WTC11 (cell line): ENCODE measurements at regions not wholly inside any gene's neighbourhood (a gene's known extent, or its start where the extent isn't known, plus 50 kb on each side); places are given as distances from the start of the nearest gene placed in this dataset.

Experiments used
- ATAC-seq: fragments of 200-7000 bp; cut with Tn5 transposase; 2 replicates; pipeline ENCODE4 v1.10.0; 2021; ENCODE audit warnings: mild to moderate bottlenecking, moderate library complexity
- CTCF ChIA-PET: fragments of 300-600 bp; sonication (Branson Sonifier 250); formaldehyde crosslinking; loops from one replicate; lab custom pipeline; 2021; ENCODE audit warnings: antibody characterized with exemption; lab: Charles Lee
- POLR2A ChIA-PET: fragments of 350-600 bp; sonication (Branson Sonifier 250); formaldehyde crosslinking; loops from one replicate; lab custom pipeline; 2021; ENCODE audit warnings: antibody characterized with exemption; lab: Charles Lee
- DNase-seq: peaks from one replicate; pipeline ENCODE4 v3.0.0; 2021; ENCODE audit warnings: low spot score
- H3K27ac Mint-ChIP-seq: 2 replicates; pipeline ENCODE4 v1.8.0; 2021; ENCODE audit warnings: mixed read lengths
- H3K27me3 Mint-ChIP-seq: 2 replicates; pipeline ENCODE4 v1.8.0; 2021; ENCODE audit warnings: low read depth, mild to moderate bottlenecking, moderate library complexity, mixed read lengths
- H3K36me3 Mint-ChIP-seq: 2 replicates; pipeline ENCODE4 v1.8.0; 2021; ENCODE audit warnings: mixed read lengths
- H3K4me1 Mint-ChIP-seq: 2 replicates; pipeline ENCODE4 v1.8.0; 2022; ENCODE audit warnings: mixed read lengths
- H3K4me3 Mint-ChIP-seq: 2 replicates; pipeline ENCODE4 v1.8.0; 2021; ENCODE audit warnings: mild to moderate bottlenecking, moderate library complexity, mixed read lengths
- H3K9me3 Mint-ChIP-seq: 2 replicates; pipeline ENCODE4 v1.8.0; 2021; ENCODE audit warnings: mixed read lengths
- ATF3 ChIP-seq: sonication (generic); formaldehyde crosslinking; conservative IDR thresholded peaks from 2 replicates; pipeline ENCODE4 v1.8.1; 2022; ENCODE audit warnings: mild to moderate bottlenecking, missing genetic modification reagents
- ATF6 ChIP-seq: sonication (generic); formaldehyde crosslinking; IDR thresholded peaks from 2 replicates; pipeline ENCODE4 v1.8.1; 2023; ENCODE audit warnings: mild to moderate bottlenecking, missing genetic modification reagents
- E2F4 ChIP-seq: sonication (generic); formaldehyde crosslinking; IDR thresholded peaks from 2 replicates; pipeline ENCODE4 v1.8.1; 2022; ENCODE audit warnings: low read depth, mild to moderate bottlenecking, moderate library complexity, missing genetic modification reagents, borderline replicate concordance
- IRF1 ChIP-seq: sonication (generic); formaldehyde crosslinking; IDR thresholded peaks from 2 replicates; pipeline ENCODE4 v1.8.0; 2023; ENCODE audit warnings: missing genetic modification reagents
- IRF2 ChIP-seq: sonication (generic); formaldehyde crosslinking; IDR thresholded peaks from 2 replicates; pipeline ENCODE4 v1.8.0; 2022; ENCODE audit warnings: low read depth, missing genetic modification reagents, borderline replicate concordance
- JAZF1 ChIP-seq: fragments of 250-450 bp; sonication (Bioruptor Pico); IDR thresholded peaks from 2 replicates; pipeline ENCODE4 v1.9.0; 2021; ENCODE audit warnings: moderate library complexity, mild to moderate bottlenecking, inconsistent platforms
- KAT7 ChIP-seq: sonication (generic); formaldehyde crosslinking; IDR thresholded peaks from 2 replicates; pipeline ENCODE4 v1.8.1; 2023; ENCODE audit warnings: missing genetic modification reagents, mild to moderate bottlenecking, borderline replicate concordance
- MXD4 ChIP-seq: fragments of 250-450 bp; sonication (Bioruptor Pico); IDR thresholded peaks from 2 replicates; pipeline ENCODE4 v1.8.0; 2021; ENCODE audit warnings: mild to moderate bottlenecking, moderate library complexity, borderline replicate concordance
- MYBL2 ChIP-seq: sonication (generic); formaldehyde crosslinking; IDR thresholded peaks from 2 replicates; pipeline ENCODE4 v1.8.1; 2023; ENCODE audit warnings: mild to moderate bottlenecking, moderate library complexity, missing genetic modification reagents
- NFATC4 ChIP-seq: fragments of 250-450 bp; sonication (Bioruptor Pico); IDR thresholded peaks from 2 replicates; pipeline ENCODE4 v1.9.0; 2021; ENCODE audit warnings: mild to moderate bottlenecking
- NFE2L1 ChIP-seq: sonication (generic); formaldehyde crosslinking; IDR thresholded peaks from 2 replicates; pipeline ENCODE4 v1.8.1; 2023; ENCODE audit warnings: missing genetic modification reagents
- NR2C2 ChIP-seq: sonication (generic); formaldehyde crosslinking; IDR thresholded peaks from 2 replicates; pipeline ENCODE4 v1.8.0; 2022; ENCODE audit warnings: mild to moderate bottlenecking, missing genetic modification reagents
- RORB ChIP-seq: fragments of 250-450 bp; sonication (Bioruptor Pico); IDR thresholded peaks from 2 replicates; pipeline ENCODE4 v1.9.0; 2021; ENCODE audit warnings: mild to moderate bottlenecking
- SMAD3 ChIP-seq: sonication (generic); formaldehyde crosslinking; IDR thresholded peaks from 2 replicates; pipeline ENCODE4 v1.8.0; 2022; ENCODE audit warnings: missing genetic modification reagents, mild to moderate bottlenecking, borderline replicate concordance
- SMAD4 ChIP-seq: sonication (generic); formaldehyde crosslinking; IDR thresholded peaks from 2 replicates; pipeline ENCODE4 v1.8.0; 2022; ENCODE audit warnings: mild to moderate bottlenecking, missing genetic modification reagents
- SP1 ChIP-seq: sonication (generic); formaldehyde crosslinking; conservative IDR thresholded peaks from 2 replicates; pipeline ENCODE4 v1.8.1; 2022; ENCODE audit warnings: missing genetic modification reagents
- STAT6 ChIP-seq: sonication (generic); formaldehyde crosslinking; conservative IDR thresholded peaks from 2 replicates; pipeline ENCODE4 v1.8.1; 2023; ENCODE audit warnings: mild to moderate bottlenecking, low read depth, missing genetic modification reagents, moderate library complexity
- TEAD1 ChIP-seq: sonication (generic); formaldehyde crosslinking; IDR thresholded peaks from 2 replicates; pipeline ENCODE4 v1.8.0; 2022; ENCODE audit warnings: mild to moderate bottlenecking, missing genetic modification reagents
- TEAD4 ChIP-seq: sonication (generic); formaldehyde crosslinking; IDR thresholded peaks from 2 replicates; pipeline ENCODE4 v1.8.0; 2022; ENCODE audit warnings: mild to moderate bottlenecking, missing genetic modification reagents
- ZBTB21 ChIP-seq: sonication (generic); formaldehyde crosslinking; IDR thresholded peaks from 2 replicates; pipeline ENCODE4 v1.8.1; 2023; ENCODE audit warnings: mild to moderate bottlenecking, missing genetic modification reagents, borderline replicate concordance
- ZBTB43 ChIP-seq: sonication (generic); formaldehyde crosslinking; IDR thresholded peaks from 2 replicates; pipeline ENCODE4 v1.8.1; 2023; ENCODE audit warnings: mild to moderate bottlenecking, missing genetic modification reagents
- ZNF138 ChIP-seq: sonication (generic); formaldehyde crosslinking; conservative IDR thresholded peaks from 2 replicates; pipeline ENCODE4 v1.8.1; 2022; ENCODE audit warnings: mild to moderate bottlenecking, moderate library complexity, missing genetic modification reagents
- ZNF281 ChIP-seq: sonication (generic); formaldehyde crosslinking; IDR thresholded peaks from 2 replicates; pipeline ENCODE4 v1.8.0; 2023; ENCODE audit warnings: mild to moderate bottlenecking, missing genetic modification reagents
- ZNF396 ChIP-seq: fragments of 250-450 bp; sonication (Bioruptor Pico); IDR thresholded peaks from 2 replicates; pipeline ENCODE4 v1.8.0; 2021; ENCODE audit warnings: mild to moderate bottlenecking, moderate library complexity, borderline replicate concordance
- ZNF671 ChIP-seq: fragments of 250-450 bp; sonication (Bioruptor Pico); IDR thresholded peaks from 2 replicates; pipeline ENCODE4 v1.8.0; 2021; ENCODE audit warnings: mild to moderate bottlenecking

GRCh38 chr5:123748239-123748638 is 236.3 kb downstream of the CSNK1G3 start:
- CTCF ChIA-PET, result no interaction called here
- H3K4me1 Mint-ChIP-seq, result peaks cover 17% of the 10 kb centered on the region
- ATAC-seq, result no peak
- H3K27me3 Mint-ChIP-seq, result no peaks in the 10 kb centered on the region
- POLR2A ChIA-PET, result no interaction called here
- H3K9me3 Mint-ChIP-seq, result peaks cover 6% of the 10 kb centered on the region; the same call in 1 of the 2 replicates
- no peak for DNase-seq
- no peak overlapping the region for H3K4me3 Mint-ChIP-seq
- H3K36me3 Mint-ChIP-seq, result no peaks in the 10 kb centered on the region
- no peak for TF ChIP-seq ATF3
- TF ChIP-seq TEAD1 (CRISPR knock-in tag), result no peak
- TF ChIP-seq NFE2L1 (CRISPR knock-in tag), result no peak
- no peak for TF ChIP-seq KAT7
- TF ChIP-seq MXD4, result no peak
- no peak for TF ChIP-seq SMAD3 (CRISPR knock-in tag)
- TF ChIP-seq SMAD4 (CRISPR knock-in tag), result no peak
- no peak for TF ChIP-seq IRF1 (CRISPR knock-in tag)
- no peak for TF ChIP-seq RORB (CRISPR knock-in tag)
- TF ChIP-seq ZNF138, result no peak
- no peak for TF ChIP-seq STAT6 (CRISPR knock-in tag)
- no peak overlapping the region for H3K27ac Mint-ChIP-seq

GRCh38 chr5:123746683-123747360 is 234.8 kb downstream of the CSNK1G3 start:
- Mint-ChIP-seq H3K9me3 (peaks cover 6% of the 10 kb centered on the region; the same call in 1 of the 2 replicates), H3K4me3 (no peak overlapping the region), H3K36me3 (no peaks in the 10 kb centered on the region), H3K27me3 (no peaks in the 10 kb centered on the region), H3K4me1 (peaks cover 21% of the 10 kb centered on the region), H3K27ac (no peak overlapping the region)
- CTCF ChIA-PET, result no interaction called here
- POLR2A ChIA-PET, result no interaction called here
- ATAC-seq, result no peak
- DNase-seq, result no peak
- TF ChIP-seq IRF2, result no peak
- no peak for TF ChIP-seq TEAD4 (CRISPR knock-in tag)
- no peak for TF ChIP-seq IRF1 (CRISPR knock-in tag)
- TF ChIP-seq ATF6 (CRISPR knock-in tag), result no peak
- no peak for TF ChIP-seq ZBTB21 (CRISPR knock-in tag)
- TF ChIP-seq ZNF396 (CRISPR knock-in tag), result no peak
- no peak for TF ChIP-seq SP1
- no peak for TF ChIP-seq JAZF1 (CRISPR knock-in tag)
- no peak for TF ChIP-seq NR2C2
- no peak for TF ChIP-seq NFATC4 (CRISPR knock-in tag)
- TF ChIP-seq MYBL2 (CRISPR knock-in tag), result no peak
- no peak for TF ChIP-seq ZNF671 (CRISPR knock-in tag)
- no peak for TF ChIP-seq E2F4 (CRISPR knock-in tag)
- TF ChIP-seq NFE2L1 (CRISPR knock-in tag), result no peak
- no peak for TF ChIP-seq ZBTB43 (CRISPR knock-in tag)
- no peak for TF ChIP-seq ZNF281
